PC-3 (cell line): ENCODE measurements at regions not wholly inside any gene's neighbourhood (a gene's known extent, or its start where the extent isn't known, plus 50 kb on each side); places are given as distances from the start of the nearest gene placed in this dataset.

ENCODE experiments used
- ATAC-seq: fragments of 200-7000 bp; cut with Tn5 transposase; 2 replicates; pipeline ENCODE4 v1.9.1; 2020; ENCODE audit warnings: mild to moderate bottlenecking, moderate library complexity
- BruUV-seq: library from RNA; stranded (reverse); fragments of 400-500 nt; replicated peaks from 2 replicates; lab custom pipeline; 2021; lab: Mats Ljungman, UMichigan
- CTCF ChIA-PET: fragments of 300-600 bp; sonication (Branson Sonifier 250); formaldehyde crosslinking; loops from one replicate; lab custom pipeline; 2022; ENCODE audit warnings: antibody characterized with exemption; lab: Charles Lee
- POLR2A ChIA-PET: fragments of 300-600 bp; sonication (Branson Sonifier 250); formaldehyde crosslinking; loops from one replicate; lab custom pipeline; 2022; ENCODE audit warnings: antibody characterized with exemption; ENCODE audit not compliant: unreplicated experiment; lab: Charles Lee
- DNase-seq: peaks from one replicate; pipeline ENCODE4 v3.0.0-alpha.2; 2015
- H2AFZ ChIP-seq: fragments of 300-600 bp; sonication (generic); 2 replicates; pipeline ENCODE4 v1.6.0; 2016; ENCODE audit warnings: antibody characterized with exemption, low read length
- H3F3A ChIP-seq: fragments of 300-600 bp; sonication (generic); one replicate; pipeline ENCODE4 v1.6.0; 2017; ENCODE audit warnings: antibody characterized with exemption, low read length, control low read depth, mild to moderate bottlenecking; ENCODE audit not compliant: unreplicated experiment
- H3K27ac ChIP-seq: fragments of 300-600 bp; sonication (generic); 2 replicates; pipeline ENCODE4 v1.5.1; 2016; ENCODE audit warnings: mild to moderate bottlenecking, low read length
- H3K27me3 ChIP-seq: fragments of 300-600 bp; sonication (generic); 2 replicates; pipeline ENCODE4 v1.6.1; 2016; ENCODE audit warnings: low read length, mixed read lengths
- H3K36me3 ChIP-seq: fragments of 300-600 bp; sonication (generic); 2 replicates; pipeline ENCODE4 v1.6.1; 2016; ENCODE audit warnings: low read depth, mixed run types, low read length, mixed read lengths
- H3K4me1 ChIP-seq: fragments of 300-600 bp; sonication (generic); 2 replicates; pipeline ENCODE4 v1.5.1; 2016; ENCODE audit warnings: low read length; ENCODE audit not compliant: insufficient read depth
- H3K4me2 ChIP-seq: fragments of 300-600 bp; sonication (generic); 2 replicates; pipeline ENCODE4 v1.6.0; 2016; ENCODE audit warnings: low read length
- H3K4me3 ChIP-seq: fragments of 300-600 bp; sonication (generic); 2 replicates; pipeline ENCODE4 v1.5.1; 2016; ENCODE audit warnings: mild to moderate bottlenecking, low read length, mixed read lengths
- H3K79me2 ChIP-seq: fragments of 300-600 bp; sonication (generic); 2 replicates; pipeline ENCODE4 v1.6.1; 2017; ENCODE audit warnings: low read length, mixed read lengths
- H3K9ac ChIP-seq: fragments of 300-600 bp; sonication (generic); 2 replicates; pipeline ENCODE4 v1.6.0; 2016; ENCODE audit warnings: mild to moderate bottlenecking, low read length
- H3K9me2 ChIP-seq: fragments of 300-600 bp; sonication (generic); replicated peaks from 2 replicates; pipeline ENCODE4 v1.6.1; 2016; ENCODE audit warnings: mixed run types, low read length, mixed read lengths
- H3K9me3 ChIP-seq: fragments of 300-600 bp; sonication (generic); 2 replicates; pipeline ENCODE4 v1.6.1; 2016; ENCODE audit warnings: low read length, mixed read lengths
- H4K20me1 ChIP-seq: fragments of 300-600 bp; sonication (generic); 2 replicates; pipeline ENCODE4 v1.6.1; 2016; ENCODE audit warnings: low read length, mixed read lengths
- EZH2 ChIP-seq: fragments of 300-600 bp; sonication (generic); IDR thresholded peaks from one replicate; pipeline ENCODE4 v1.6.1; 2017; ENCODE audit warnings: antibody characterized with exemption, mild to moderate bottlenecking, low read length; ENCODE audit not compliant: unreplicated experiment
- EZH2phosphoT487 ChIP-seq: fragments of 300-600 bp; sonication (generic); IDR thresholded peaks from 2 replicates; pipeline ENCODE4 v1.6.1; 2018; ENCODE audit warnings: mild to moderate bottlenecking, antibody characterized with exemption, low read length, borderline replicate concordance
- intact Hi-C: fragments of 100-400 bp; cut with micrococcal nuclease; formaldehyde crosslinking; loops from 2 replicates; pipeline ENCODE4 v1.9.0; 2023
- TF ChIP-seq, protein P1 (sequence below): fragments of 300-600 bp; sonication (generic); conservative IDR thresholded peaks from 2 replicates; pipeline ENCODE4 v1.5.1; 2017; ENCODE audit warnings: antibody characterized with exemption, low read depth, mild to moderate bottlenecking, low read length

- H3K36me3 ChIP-seq = no peaks in the 10 kb centered on the region
- no peak for TF ChIP-seq EZH2
- TF ChIP-seq, protein P1, sequence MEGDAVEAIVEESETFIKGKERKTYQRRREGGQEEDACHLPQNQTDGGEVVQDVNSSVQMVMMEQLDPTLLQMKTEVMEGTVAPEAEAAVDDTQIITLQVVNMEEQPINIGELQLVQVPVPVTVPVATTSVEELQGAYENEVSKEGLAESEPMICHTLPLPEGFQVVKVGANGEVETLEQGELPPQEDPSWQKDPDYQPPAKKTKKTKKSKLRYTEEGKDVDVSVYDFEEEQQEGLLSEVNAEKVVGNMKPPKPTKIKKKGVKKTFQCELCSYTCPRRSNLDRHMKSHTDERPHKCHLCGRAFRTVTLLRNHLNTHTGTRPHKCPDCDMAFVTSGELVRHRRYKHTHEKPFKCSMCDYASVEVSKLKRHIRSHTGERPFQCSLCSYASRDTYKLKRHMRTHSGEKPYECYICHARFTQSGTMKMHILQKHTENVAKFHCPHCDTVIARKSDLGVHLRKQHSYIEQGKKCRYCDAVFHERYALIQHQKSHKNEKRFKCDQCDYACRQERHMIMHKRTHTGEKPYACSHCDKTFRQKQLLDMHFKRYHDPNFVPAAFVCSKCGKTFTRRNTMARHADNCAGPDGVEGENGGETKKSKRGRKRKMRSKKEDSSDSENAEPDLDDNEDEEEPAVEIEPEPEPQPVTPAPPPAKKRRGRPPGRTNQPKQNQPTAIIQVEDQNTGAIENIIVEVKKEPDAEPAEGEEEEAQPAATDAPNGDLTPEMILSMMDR = no peak
- no peak for TF ChIP-seq EZH2phosphoT487
- H3K9ac ChIP-seq = no peak overlapping the region
- no peak overlapping the region for H3K4me2 ChIP-seq
- no peaks in the 10 kb centered on the region for H3K9me3 ChIP-seq
- H3K4me1 ChIP-seq = no peaks in the 10 kb centered on the region
- intact Hi-C loops = no loop called here
- H3K79me2 ChIP-seq = no peaks in the 10 kb centered on the region
- H3K4me3 ChIP-seq = no peak overlapping the region
- BruUV-seq = no TSS peak
- DNase-seq (no peak), ATAC-seq (no peak)
- H3K27ac ChIP-seq = no peak overlapping the region
- ChIA-PET CTCF (no interaction called here), POLR2A (no interaction called here)
- no peaks in the 10 kb centered on the region for H3K9me2 ChIP-seq
- peaks cover 38% of the 10 kb centered on the region for H3K27me3 ChIP-seq
- no peak overlapping the region for H2AFZ ChIP-seq
- H4K20me1 ChIP-seq = no peaks in the 10 kb centered on the region
- no peaks in the 10 kb centered on the region for H3F3A ChIP-seq
Observed at GRCh38 chr2:175490360-175490791, 308.9 kb upstream of the ATP5MC3 start.

- BruUV-seq = no TSS peak
- Histone ChIP-seq H3K9ac (no peak overlapping the region), H3K27me3 (peaks cover 25% of the 10 kb centered on the region), H3K4me3 (no peak overlapping the region), H3K27ac (no peak overlapping the region), H3K9me3 (no peaks in the 10 kb centered on the region), H3K9me2 (no peaks in the 10 kb centered on the region), H3K4me2 (no peak overlapping the region), H2AFZ (no peak overlapping the region), H3K4me1 (no peaks in the 10 kb centered on the region), H3K79me2 (no peaks in the 10 kb centered on the region), H3K36me3 (no peaks in the 10 kb centered on the region), H4K20me1 (no peaks in the 10 kb centered on the region), H3F3A (no peaks in the 10 kb centered on the region)
- ATAC-seq = no peak
- TF ChIP-seq, protein P1 = no peak
- TF ChIP-seq EZH2phosphoT487 = no peak
- no peak for TF ChIP-seq EZH2
- CTCF ChIA-PET = no interaction called here
- POLR2A ChIA-PET = no interaction called here
- intact Hi-C loops = no loop called here
- DNase-seq = peak; percentile 60
Observed at GRCh38 chr2:175478096-175478768, 296.7 kb upstream of the ATP5MC3 start.

- ATAC-seq (no peak), DNase-seq (no peak)
- Histone ChIP-seq H3F3A (no peaks in the 10 kb centered on the region), H3K27me3 (peaks cover 30% of the 10 kb centered on the region), H3K79me2 (no peaks in the 10 kb centered on the region), H3K4me3 (no peak overlapping the region), H3K9me2 (no peaks in the 10 kb centered on the region), H4K20me1 (no peaks in the 10 kb centered on the region), H2AFZ (no peak overlapping the region), H3K36me3 (no peaks in the 10 kb centered on the region), H3K9me3 (no peaks in the 10 kb centered on the region), H3K9ac (no peak overlapping the region), H3K4me1 (no peaks in the 10 kb centered on the region), H3K4me2 (no peak overlapping the region), H3K27ac (no peak overlapping the region)
- POLR2A ChIA-PET = no interaction called here
- no peak for TF ChIP-seq EZH2
- intact Hi-C loops = no loop called here
- BruUV-seq = no TSS peak
- CTCF ChIA-PET = no interaction called here
Observed at GRCh38 chr2:175476948-175477347, 295.4 kb upstream of the ATP5MC3 start.
